BJ (cell line): ENCODE measurements at regions not wholly inside any gene's neighbourhood (a gene's known extent, or its start where the extent isn't known, plus 50 kb on each side); places are given as distances from the start of the nearest gene placed in this dataset.

ENCODE experiments used
- CTCF ChIA-PET: fragments of 350-600 bp; formaldehyde crosslinking; extraction: SDS; loops from one replicate; lab custom pipeline; 2021; ENCODE audit warnings: antibody characterized with exemption, inconsistent platforms; lab: Yijun Ruan, JAX
- POLR2A ChIA-PET: fragments of 300-600 bp; sonication (Branson Sonifier 250); formaldehyde crosslinking; extraction: SDS; loops from one replicate; lab custom pipeline; 2021; ENCODE audit warnings: antibody characterized with exemption; lab: Charles Lee
- DNase-seq: peaks from one replicate; pipeline ENCODE4 v3.0.0-alpha.2; 2011; ENCODE audit warnings: low read depth
- H3K27me3 ChIP-seq: 2 replicates; pipeline ENCODE4 v1.6.0; 2011; ENCODE audit warnings: low read length; ENCODE audit not compliant: control insufficient read depth, insufficient read depth
- H3K36me3 ChIP-seq: 2 replicates; pipeline ENCODE4 v1.5.1; 2011; ENCODE audit warnings: low read length; ENCODE audit not compliant: control insufficient read depth, insufficient read depth
- H3K4me3 ChIP-seq: 2 replicates; pipeline ENCODE4 v1.5.1; 2011; ENCODE audit warnings: low read depth, mild to moderate bottlenecking, control low read depth, low read length
- CTCF ChIP-seq: IDR thresholded peaks from 2 replicates; pipeline ENCODE4 v1.5.1; 2011; ENCODE audit warnings: low read depth, mild to moderate bottlenecking, control low read depth, inconsistent platforms, low read length, moderate library complexity; ENCODE audit not compliant: insufficient read depth

- no peak overlapping the region for H3K4me3 ChIP-seq
- no peak for DNase-seq
Observed at GRCh38 chr11:71198823-71199165, 53.6 kb downstream of the SHANK2 start.

GRCh38 chr11:71198141-71198822, 54.1 kb downstream of the SHANK2 start:
- Histone ChIP-seq H3K4me3 (no peak overlapping the region), H3K27me3 (no peaks in the 10 kb centered on the region), H3K36me3 (no peaks in the 10 kb centered on the region)
- ChIA-PET CTCF (interaction anchor here (0.6 kb wide), 2 partner anchors 10 to 1910 kb away, joined by 3 to 5 read pairs; no protein-coding TSS in a partner anchor), POLR2A (no interaction called here)
- no peak for DNase-seq
- no peak for TF ChIP-seq CTCF

More at GRCh38 chr11:71198823-71199165, 53.6 kb downstream of the SHANK2 start:
- POLR2A ChIA-PET = no interaction called here
- Histone ChIP-seq H3K27me3 (no peaks in the 10 kb centered on the region), H3K36me3 (no peaks in the 10 kb centered on the region)
- no peak for TF ChIP-seq CTCF
- CTCF ChIA-PET = no interaction called here

DNA sequence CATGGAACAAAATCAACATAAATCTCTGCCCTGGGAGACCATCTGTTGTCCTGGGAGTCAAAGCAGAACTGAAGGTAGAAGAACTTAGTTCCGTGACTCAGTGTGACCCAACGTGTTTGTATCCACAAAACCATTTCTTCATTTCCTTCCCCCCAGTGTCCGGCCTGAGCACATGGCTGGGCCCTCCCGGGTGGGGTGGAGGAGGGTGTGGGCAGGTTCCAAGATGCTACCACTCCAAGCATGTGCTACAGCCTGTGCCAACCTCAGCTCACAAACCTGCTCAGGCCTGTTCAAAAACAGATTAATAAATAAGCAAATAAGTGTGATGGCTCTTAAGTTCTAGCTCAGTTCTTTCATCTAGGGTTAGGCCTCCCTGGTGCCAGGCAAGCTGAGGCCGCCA, 55.3 kb downstream of the SHANK2 start:
- CTCF ChIA-PET = no interaction called here
- TF ChIP-seq CTCF = no peak
- Histone ChIP-seq H3K36me3 (no peaks in the 10 kb centered on the region), H3K27me3 (no peaks in the 10 kb centered on the region), H3K4me3 (no peak overlapping the region)
- DNase-seq = no peak
- POLR2A ChIA-PET = no interaction called here

- no peak for TF ChIP-seq CTCF
- no peaks in the 10 kb centered on the region for H3K36me3 ChIP-seq
- POLR2A ChIA-PET = no interaction called here
- CTCF ChIA-PET = no interaction called here
- DNase-seq = no peak
- no peak overlapping the region for H3K4me3 ChIP-seq
- H3K27me3 ChIP-seq = no peaks in the 10 kb centered on the region
Observed at GRCh38 chr11:71194710-71195109, 57.7 kb downstream of the SHANK2 start.

DNA sequence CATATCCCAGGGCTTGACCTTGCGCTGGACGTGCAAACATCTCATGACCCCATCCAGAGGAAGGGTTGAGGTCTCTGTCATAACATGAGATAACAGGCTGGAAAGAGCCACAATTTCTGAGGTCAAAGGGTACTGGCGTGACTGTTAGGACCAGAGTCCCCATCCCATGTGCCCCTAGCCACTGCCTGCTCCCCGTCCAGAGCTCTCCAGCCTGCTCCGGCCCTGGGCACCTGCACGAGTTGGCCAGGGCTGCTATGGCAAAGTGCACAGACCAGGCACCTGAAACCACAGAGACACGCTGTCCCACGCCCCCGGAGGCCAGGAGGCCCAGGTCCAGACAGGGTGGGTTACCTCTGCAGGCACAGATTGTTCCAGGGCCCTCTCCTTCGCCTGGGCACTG, 58.9 kb downstream of the SHANK2 start:
- no peaks in the 10 kb centered on the region for H3K36me3 ChIP-seq
- no peak overlapping the region for H3K4me3 ChIP-seq
- ChIA-PET CTCF (interaction anchor here (0.8 kb wide), 1 partner anchor 15 kb away, joined by 3 read pairs; no protein-coding TSS in a partner anchor), POLR2A (no interaction called here)
- no peak for DNase-seq
- no peak for TF ChIP-seq CTCF
- no peaks in the 10 kb centered on the region for H3K27me3 ChIP-seq
